Vagina (tissue), 2 donors: ENCODE measurements at regions not wholly inside any gene's neighbourhood (a gene's known extent, or its start where the extent isn't known, plus 50 kb on each side); places are given as distances from the start of the nearest gene placed in this dataset.

Experiments
- POLR2A ChIP-seq, 2 donors: fragments of 450-650 bp; IDR thresholded peaks; one replicate each; pipeline ENCODE4 v1.6.1; 2017; ENCODE audit warnings: antibody characterized with exemption in 2 of 2, mild to moderate bottlenecking in 2 of 2, moderate library complexity in 2 of 2
- TF ChIP-seq, protein P1 (sequence below), 3 experiments: fragments of 450-650 bp in 2 of 3; fragments of 200-600 bp in 1 of 3; sonication (generic) in 1 of 3; IDR thresholded peaks; one replicate each; pipeline ENCODE4 v1.5.1; 2017 to 2019; ENCODE audit warnings: antibody characterized with exemption in 3 of 3, mild to moderate bottlenecking in 2 of 3, moderate library complexity in 2 of 3

DNA sequence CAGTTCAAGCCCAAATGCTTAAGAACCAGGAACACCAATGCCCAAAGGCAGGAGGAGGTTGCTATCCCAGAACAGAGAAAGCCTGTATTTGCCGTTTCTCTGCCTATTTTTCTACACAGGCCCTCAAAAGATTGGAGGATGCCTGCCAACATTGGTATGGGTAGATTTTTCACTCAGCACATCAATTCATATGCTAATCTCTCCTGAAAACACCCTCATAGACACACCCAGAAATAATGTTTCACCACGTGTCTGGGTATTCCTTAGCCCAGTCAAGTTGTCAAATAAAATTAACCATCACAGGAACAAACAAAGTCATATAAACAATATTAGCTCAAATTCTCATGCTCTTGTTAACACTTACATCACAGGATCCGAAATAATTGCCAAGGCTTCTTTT lies 121.9 kb downstream of the RGS21 start:
- TF ChIP-seq, protein P1, sequence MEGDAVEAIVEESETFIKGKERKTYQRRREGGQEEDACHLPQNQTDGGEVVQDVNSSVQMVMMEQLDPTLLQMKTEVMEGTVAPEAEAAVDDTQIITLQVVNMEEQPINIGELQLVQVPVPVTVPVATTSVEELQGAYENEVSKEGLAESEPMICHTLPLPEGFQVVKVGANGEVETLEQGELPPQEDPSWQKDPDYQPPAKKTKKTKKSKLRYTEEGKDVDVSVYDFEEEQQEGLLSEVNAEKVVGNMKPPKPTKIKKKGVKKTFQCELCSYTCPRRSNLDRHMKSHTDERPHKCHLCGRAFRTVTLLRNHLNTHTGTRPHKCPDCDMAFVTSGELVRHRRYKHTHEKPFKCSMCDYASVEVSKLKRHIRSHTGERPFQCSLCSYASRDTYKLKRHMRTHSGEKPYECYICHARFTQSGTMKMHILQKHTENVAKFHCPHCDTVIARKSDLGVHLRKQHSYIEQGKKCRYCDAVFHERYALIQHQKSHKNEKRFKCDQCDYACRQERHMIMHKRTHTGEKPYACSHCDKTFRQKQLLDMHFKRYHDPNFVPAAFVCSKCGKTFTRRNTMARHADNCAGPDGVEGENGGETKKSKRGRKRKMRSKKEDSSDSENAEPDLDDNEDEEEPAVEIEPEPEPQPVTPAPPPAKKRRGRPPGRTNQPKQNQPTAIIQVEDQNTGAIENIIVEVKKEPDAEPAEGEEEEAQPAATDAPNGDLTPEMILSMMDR (IDR thresholded peaks at IDR 0.05), result no peak
- TF ChIP-seq POLR2A (IDR thresholded peaks at IDR 0.05), result no peak
